Panc1 (cell line): ENCODE measurements at regions not wholly inside any gene's neighbourhood (a gene's known extent, or its start where the extent isn't known, plus 50 kb on each side); places are given as distances from the start of the nearest gene placed in this dataset.

ENCODE experiments used
- ATAC-seq: fragments of 200-7000 bp; cut with Tn5 transposase; 2 replicates; pipeline ENCODE4 v1.9.1; 2020; ENCODE audit warnings: mild to moderate bottlenecking, moderate library complexity
- BruUV-seq: library from RNA; stranded (reverse); fragments of 400-500 nt; replicated peaks from 2 replicates; lab custom pipeline; 2021; lab: Mats Ljungman, UMichigan
- CTCF ChIA-PET: fragments of 300-600 bp; sonication (Branson Sonifier 250); formaldehyde crosslinking; loops from one replicate; lab custom pipeline; 2022; ENCODE audit warnings: antibody characterized with exemption; lab: Charles Lee
- POLR2A ChIA-PET: fragments of 300-600 bp; sonication (Branson Sonifier 250); formaldehyde crosslinking; loops from one replicate; lab custom pipeline; 2022; ENCODE audit warnings: antibody characterized with exemption; lab: Charles Lee
- DNase-seq: peaks from one replicate; pipeline ENCODE4 v3.0.0-alpha.2; 2010; ENCODE audit warnings: low read depth, low spot score
- H3K27ac ChIP-seq: 2 replicates; pipeline ENCODE4 v1.5.1; 2011; ENCODE audit warnings: mild to moderate bottlenecking, low read length, inconsistent platforms
- H3K27me3 ChIP-seq: fragments of 200-500 bp; sonication (Bioruptor generic); 2 replicates; pipeline ENCODE4 v1.6.0; 2014; ENCODE audit warnings: low read length, inconsistent platforms; ENCODE audit not compliant: control insufficient read depth, insufficient read depth
- H3K36me3 ChIP-seq: fragments of 200-500 bp; sonication (Bioruptor generic); 2 replicates; pipeline ENCODE4 v1.5.1; 2014; ENCODE audit warnings: inconsistent platforms, mild to moderate bottlenecking, low read length, moderate library complexity; ENCODE audit not compliant: control insufficient read depth, insufficient read depth
- H3K4me1 ChIP-seq: 2 replicates; pipeline ENCODE4 v1.5.1; 2011; ENCODE audit warnings: inconsistent platforms, mild to moderate bottlenecking, low read length, moderate library complexity; ENCODE audit not compliant: control insufficient read depth, insufficient read depth
- H3K4me3 ChIP-seq, 2 experiments: 2 replicates each; pipeline ENCODE4 v1.5.1; 2011 to 2012; ENCODE audit warnings: low read depth in 2 of 2, low read length in 2 of 2, mild to moderate bottlenecking in 2 of 2, inconsistent platforms in 1 of 2, moderate library complexity in 1 of 2
- H3K9me3 ChIP-seq: fragments of 200-500 bp; sonication (Bioruptor generic); 2 replicates; pipeline ENCODE4 v1.5.1; 2014; ENCODE audit warnings: low read depth, mild to moderate bottlenecking, inconsistent platforms, low read length, moderate library complexity; ENCODE audit not compliant: control insufficient read depth, insufficient read depth
- CTCF ChIP-seq: fragments of 450-650 bp; IDR thresholded peaks from 2 replicates; pipeline ENCODE4 v1.5.1; 2017; ENCODE audit warnings: mild to moderate bottlenecking
- POLR2AphosphoS5 ChIP-seq: IDR thresholded peaks from 2 replicates; pipeline ENCODE4 v1.6.1; 2012; ENCODE audit warnings: mild to moderate bottlenecking, low read depth, low read length, moderate library complexity
- REST ChIP-seq, 2 experiments: IDR thresholded peaks; 2 replicates each; pipeline ENCODE4 v1.6.1; 2011 to 2012; ENCODE audit warnings: low read depth in 2 of 2, control low read depth in 1 of 2, low read length in 1 of 2, mild to moderate bottlenecking in 1 of 2, moderate library complexity in 1 of 2; ENCODE audit not compliant: insufficient read depth in 1 of 2
- SIN3A ChIP-seq: IDR thresholded peaks from 2 replicates; pipeline ENCODE4 v1.6.1; 2012; ENCODE audit warnings: low read depth, mild to moderate bottlenecking, low read length, moderate library complexity, borderline replicate concordance; ENCODE audit not compliant: insufficient read depth
- TCF7L2 ChIP-seq: IDR thresholded peaks from 2 replicates; pipeline ENCODE4 v1.6.1; 2011; ENCODE audit warnings: mild to moderate bottlenecking, low read depth, low read length, inconsistent platforms
- in situ Hi-C: cut with HindIII; loops from 2 replicates; pipeline ENCODE4 v1.10.0; 2016; ENCODE audit warnings: low sequenced_read_pairs, low pct_unique_long_range_greater_than_20kb
- intact Hi-C: fragments of 100-400 bp; cut with micrococcal nuclease; formaldehyde crosslinking; loops from one replicate; pipeline ENCODE4 v1.10.0; 2022; ENCODE audit not compliant: unreplicated experiment

- DNase-seq (no peak), ATAC-seq (no peak)
- in situ Hi-C loops: no loop called here
- intact Hi-C loops: no loop called here
- BruUV-seq: no TSS peak
- H3K4me1 ChIP-seq: no peaks in the 10 kb centered on the region
- CTCF ChIA-PET: no interaction called here
- no peak for TF ChIP-seq REST (IDR thresholded peaks at IDR 0.05; ENCODE audit: insufficient read depth in 1 of 2, low read depth in 2 of 2, low read length in 1 of 2)
- TF ChIP-seq SIN3A: no peak
- TF ChIP-seq POLR2AphosphoS5: no peak
- TF ChIP-seq TCF7L2: no peak
- no peak for TF ChIP-seq CTCF
- H3K27me3 ChIP-seq: no peaks in the 10 kb centered on the region
- no peak overlapping the region for H3K27ac ChIP-seq
- H3K9me3 ChIP-seq: no peaks in the 10 kb centered on the region
- no peaks in the 10 kb centered on the region for H3K36me3 ChIP-seq
- POLR2A ChIA-PET: no interaction called here
- no peak overlapping the region for H3K4me3 ChIP-seq
Observed at GRCh38 chr10:60508831-60509230, 119.2 kb upstream of the ANK3 start.

- ATAC-seq (no peak), DNase-seq (no peak)
- TF ChIP-seq REST (IDR thresholded peaks at IDR 0.05; ENCODE audit: insufficient read depth in 1 of 2, low read depth in 2 of 2, low read length in 1 of 2): no peak
- no peak for TF ChIP-seq CTCF
- TF ChIP-seq TCF7L2: no peak
- no peak for TF ChIP-seq POLR2AphosphoS5
- TF ChIP-seq SIN3A: no peak
- H3K27ac ChIP-seq: no peak overlapping the region
- BruUV-seq: no TSS peak
- in situ Hi-C loops: no loop called here
- H3K4me1 ChIP-seq: no peaks in the 10 kb centered on the region
- ChIA-PET POLR2A (interaction anchor here (0.6 kb wide), 1 partner anchor 17 kb away, joined by 4 read pairs; no protein-coding TSS in a partner anchor), CTCF (no interaction called here)
- H3K4me3 ChIP-seq: no peak overlapping the region
- intact Hi-C loops: no loop called here
- H3K36me3 ChIP-seq: no peaks in the 10 kb centered on the region
- no peaks in the 10 kb centered on the region for H3K27me3 ChIP-seq
- no peaks in the 10 kb centered on the region for H3K9me3 ChIP-seq
Observed at GRCh38 chr10:60508037-60508436, 118.4 kb upstream of the ANK3 start.
